D721Med (cell line): ENCODE measurements at regions not wholly inside any gene's neighbourhood (a gene's known extent, or its start where the extent isn't known, plus 50 kb on each side); places are given as distances from the start of the nearest gene placed in this dataset.

Experiments
- DNase-seq: peaks from one replicate; pipeline ENCODE4 v3.0.0; 2011; ENCODE audit warnings: low spot score; ENCODE audit not compliant: insufficient read length
- FAIRE-seq: peaks from 2 replicates; lab custom pipeline; 2011; peaks lifted over from hg19 to GRCh38; lab: Jason Lieb, UNC
- CTCF ChIP-seq: IDR thresholded peaks from 2 replicates; pipeline ENCODE4 v1.5.1; 2012; ENCODE audit warnings: mild to moderate bottlenecking, control low read depth; ENCODE audit not compliant: insufficient read depth; ENCODE audit errors: missing control alignments

DNA sequence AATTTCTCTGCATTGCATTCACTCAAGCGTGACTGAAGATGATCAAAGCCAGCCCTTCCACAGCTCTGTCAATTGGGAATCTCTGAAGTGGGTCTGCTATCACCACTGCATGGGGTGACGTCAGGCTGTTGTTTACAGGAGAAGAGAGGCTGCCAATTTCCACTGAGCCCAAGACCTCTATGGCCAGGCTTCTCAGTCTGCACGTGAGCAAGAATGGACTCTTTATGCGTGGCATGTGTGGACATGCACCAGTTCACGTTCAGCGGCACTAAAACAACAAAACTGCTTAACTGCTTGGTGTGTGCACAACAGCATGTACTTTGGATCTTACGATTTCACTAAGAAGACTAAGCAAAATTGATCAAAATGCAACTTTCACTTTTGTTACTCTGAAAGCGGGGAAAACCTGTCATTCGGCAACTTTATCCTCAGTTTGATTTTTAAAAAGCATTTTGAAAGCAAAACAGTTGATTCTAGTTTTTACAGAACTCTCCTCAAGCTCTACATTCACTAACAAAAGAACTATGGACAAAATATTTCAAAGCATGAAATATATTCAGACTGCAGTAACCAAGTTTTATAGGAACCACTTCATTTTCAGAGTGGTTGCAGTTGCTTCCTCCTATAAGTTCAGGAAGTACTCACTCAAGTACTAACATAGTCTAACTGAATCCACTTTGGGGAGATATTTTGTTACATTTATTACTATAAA lies 77.0 kb upstream of the SERTAD2 start:
- DNase-seq (no peak), FAIRE-seq (no peak)
- TF ChIP-seq CTCF, result no peak

- FAIRE-seq (no peak), DNase-seq (no peak)
- TF ChIP-seq CTCF, result no peak
Measured at GRCh38 chr2:64731263-64731643, 77.5 kb upstream of the SERTAD2 start.

GRCh38 chr2:64731746-64732145 lies 78.0 kb upstream of the SERTAD2 start:
- DNase-seq (no peak), FAIRE-seq (no peak)

GRCh38 chr2:64732146-64732545 lies 78.4 kb upstream of the SERTAD2 start:
- no peak for FAIRE-seq

More at GRCh38 chr2:64731746-64732145, 78.0 kb upstream of the SERTAD2 start:
- no peak for TF ChIP-seq CTCF

GRCh38 chr2:64735504-64735903 lies 81.8 kb upstream of the SERTAD2 start:
- TF ChIP-seq CTCF, result no peak
- FAIRE-seq, result no peak
- no peak for DNase-seq

More at GRCh38 chr2:64732146-64732545, 78.4 kb upstream of the SERTAD2 start:
- no peak for DNase-seq
- no peak for TF ChIP-seq CTCF

- DNase-seq (no peak), FAIRE-seq (no peak)
- no peak for TF ChIP-seq CTCF
Measured at GRCh38 chr2:64737547-64737946, 83.8 kb upstream of the SERTAD2 start.

DNA sequence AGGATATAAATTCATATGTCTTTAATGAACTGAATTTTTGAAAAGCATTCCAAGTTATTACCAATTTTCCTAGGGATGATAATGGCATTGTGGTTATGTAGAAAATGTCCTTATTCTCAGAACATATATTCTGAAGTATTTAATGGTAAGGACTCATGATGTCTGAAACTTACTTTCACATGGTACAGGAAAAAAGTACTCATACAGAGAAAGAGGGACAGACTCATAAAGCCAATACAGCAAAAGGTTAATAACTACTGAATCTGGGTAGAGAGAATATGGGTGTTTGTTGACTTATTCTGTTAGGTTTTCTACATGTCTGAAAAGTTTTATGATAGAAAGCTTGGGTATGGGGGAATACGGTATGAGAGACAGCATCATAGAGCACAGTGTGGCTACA lies 84.3 kb upstream of the SERTAD2 start:
- no peak for FAIRE-seq
- no peak for TF ChIP-seq CTCF
- DNase-seq, result no peak
